Neuronal stem cell (in vitro differentiated cells): ENCODE measurements at regions not wholly inside any gene's neighbourhood (a gene's known extent, or its start where the extent isn't known, plus 50 kb on each side); places are given as distances from the start of the nearest gene placed in this dataset.

Source experiments
- DNase-seq: peaks from one replicate; pipeline ENCODE4 v3.0.0-alpha.2; 2013; ENCODE audit warnings: low spot score
- H2AFZ ChIP-seq: one replicate; pipeline ENCODE4 v1.6.1; 2013; ENCODE audit warnings: mild to moderate bottlenecking, low read length, inconsistent platforms
- H2AK5ac ChIP-seq: 2 replicates; pipeline ENCODE4 v1.6.1; 2013; ENCODE audit warnings: low read depth, mild to moderate bottlenecking, inconsistent platforms, low read length, moderate library complexity, mixed read lengths
- H2BK120ac ChIP-seq: 2 replicates; pipeline ENCODE4 v1.6.1; 2013; ENCODE audit warnings: low read depth, mild to moderate bottlenecking, inconsistent platforms, low read length, moderate library complexity, mixed read lengths
- H2BK12ac ChIP-seq: one replicate; pipeline ENCODE4 v1.6.1; 2013; ENCODE audit warnings: low read length, inconsistent platforms
- H2BK15ac ChIP-seq: 2 replicates; pipeline ENCODE4 v1.6.1; 2013; ENCODE audit warnings: mild to moderate bottlenecking, low read length, inconsistent platforms, mixed read lengths
- H2BK5ac ChIP-seq: one replicate; pipeline ENCODE4 v1.6.1; 2013; ENCODE audit warnings: inconsistent platforms, mild to moderate bottlenecking, low read length, moderate library complexity
- H3K14ac ChIP-seq: one replicate; pipeline ENCODE4 v1.6.1; 2013; ENCODE audit warnings: low read length, inconsistent platforms
- H3K18ac ChIP-seq: 2 replicates; pipeline ENCODE4 v1.6.1; 2013; ENCODE audit warnings: low read length, inconsistent platforms
- H3K23ac ChIP-seq: 2 replicates; pipeline ENCODE4 v1.6.1; 2013; ENCODE audit warnings: low read depth, mild to moderate bottlenecking, mixed read lengths, low read length, inconsistent platforms; ENCODE audit not compliant: poor library complexity
- H3K27ac ChIP-seq: replicated peaks from 3 replicates; pipeline ENCODE4 v1.5.1; 2013; ENCODE audit warnings: low read length, inconsistent platforms
- H3K27me3 ChIP-seq, 3 experiments: 2 replicates each; pipeline ENCODE4 v1.6.1; 2013; ENCODE audit warnings: low read length in 3 of 3, mild to moderate bottlenecking in 2 of 3, inconsistent platforms in 1 of 3, low read depth in 1 of 3, mixed read lengths in 1 of 3, moderate library complexity in 1 of 3; ENCODE audit not compliant: control insufficient read depth in 3 of 3, insufficient read depth in 3 of 3
- H3K36me3 ChIP-seq, 2 donors: replicated peaks in 1 of 2; 2 replicates each; pipeline ENCODE4 v1.6.1; 2013; ENCODE audit warnings: low read length in 2 of 2; ENCODE audit not compliant: control insufficient read depth in 2 of 2, insufficient read depth in 2 of 2
- H3K4ac ChIP-seq: 2 replicates; pipeline ENCODE4 v1.6.1; 2013; ENCODE audit warnings: inconsistent platforms, mild to moderate bottlenecking, low read length, moderate library complexity
- H3K4me1 ChIP-seq, 2 donors: 1 replicate in 1 of 2; 2 replicates in 1 of 2; pipeline ENCODE4 v1.6.1; 2013; ENCODE audit warnings: low read length in 2 of 2, low read depth in 1 of 2; ENCODE audit not compliant: control insufficient read depth in 2 of 2, insufficient read depth in 1 of 2
- H3K4me2 ChIP-seq: one replicate; pipeline ENCODE4 v1.6.1; 2013; ENCODE audit warnings: mild to moderate bottlenecking, low read length, inconsistent platforms; ENCODE audit not compliant: insufficient read depth, poor library complexity, severe bottlenecking
- H3K4me3 ChIP-seq, 2 donors: 2 replicates each; pipeline ENCODE4 v1.5.1; 2013; ENCODE audit warnings: low read length in 2 of 2, mild to moderate bottlenecking in 2 of 2, inconsistent platforms in 1 of 2, moderate library complexity in 1 of 2
- H3K79me1 ChIP-seq: one replicate; pipeline ENCODE4 v1.6.1; 2013; ENCODE audit warnings: low read depth, mild to moderate bottlenecking, inconsistent platforms, low read length, moderate library complexity
- H3K9ac ChIP-seq: one replicate; pipeline ENCODE4 v1.6.1; 2013; ENCODE audit warnings: mild to moderate bottlenecking, low read depth, low read length, inconsistent platforms; ENCODE audit not compliant: poor library complexity
- H3K9me3 ChIP-seq, 2 donors: replicated peaks in 1 of 2; 2 replicates each; pipeline versions ENCODE3 to v1.6.1; 2013; ENCODE audit warnings: low read length in 2 of 2, mild to moderate bottlenecking in 2 of 2, inconsistent platforms in 1 of 2, low read depth in 1 of 2, mixed read lengths in 1 of 2, moderate library complexity in 1 of 2; ENCODE audit not compliant: control insufficient read depth in 2 of 2, insufficient read depth in 1 of 2
- H4K8ac ChIP-seq: one replicate; pipeline ENCODE4 v1.6.1; 2013; ENCODE audit warnings: low read depth, mild to moderate bottlenecking, inconsistent platforms, low read length, moderate library complexity
- H4K91ac ChIP-seq: one replicate; pipeline ENCODE4 v1.6.1; 2013; ENCODE audit warnings: low read length, low read depth, mild to moderate bottlenecking, inconsistent platforms; ENCODE audit not compliant: poor library complexity
- WGBS, 2 donors: extraction: QIAGEN DNeasy Blood & Tissue Kit; methylation state at CpG; one replicate each; pipeline ENCODE4 v1.1.7; 2013; ENCODE audit warnings: missing lambda C conversion rate in 2 of 2, mixed read lengths in 1 of 2; ENCODE audit not compliant: insufficient read length in 2 of 2, insufficient replicate concordance in 1 of 2; ENCODE audit errors: extremely low coverage in 2 of 2; 5-methylcytosine and 5-hydroxymethylcytosine counted together

- no peak overlapping the region for H2BK15ac ChIP-seq
- no CpG with 5 or more reads among the region's 14 CpGs for WGBS, 2 donors
- DNase-seq = no peak
- no peak overlapping the region for H4K91ac ChIP-seq
- peak overlapping the region; percentile 43 for H2AK5ac ChIP-seq
- peaks cover 0 to 6% of the 10 kb centered on the region in 2 donors for H3K4me1 ChIP-seq
- H3K9ac ChIP-seq = no peak overlapping the region
- no peak overlapping the region for H3K14ac ChIP-seq
- no peak overlapping the region for H2BK12ac ChIP-seq
- H3K4me3 ChIP-seq = no peak overlapping the region
- no peak overlapping the region for H4K8ac ChIP-seq
- H2AFZ ChIP-seq = no peak overlapping the region
- peak overlapping the region; percentile 4 for H2BK5ac ChIP-seq
- H2BK120ac ChIP-seq = no peak overlapping the region
- H3K18ac ChIP-seq = peak overlapping the region; percentile 88
- H3K36me3 ChIP-seq = no peaks in the 10 kb centered on the region
- no peak overlapping the region for H3K4ac ChIP-seq
- no peaks in the 10 kb centered on the region for H3K9me3 ChIP-seq
- no peaks in the 10 kb centered on the region for H3K79me1 ChIP-seq
- no peak overlapping the region for H3K4me2 ChIP-seq
- no peak overlapping the region for H3K27ac ChIP-seq
- no peak overlapping the region for H3K23ac ChIP-seq
- H3K27me3 ChIP-seq = no peaks in the 10 kb centered on the region
Measured at GRCh38 chr12:114868995-114869834, 185.2 kb upstream of the TBX3 start.

- peaks cover 0 to 6% of the 10 kb centered on the region in 2 donors for H3K4me1 ChIP-seq
- H3K4ac ChIP-seq = no peak overlapping the region
- H3K9ac ChIP-seq = no peak overlapping the region
- no peak overlapping the region for H3K27ac ChIP-seq
- H4K8ac ChIP-seq = no peak overlapping the region
- H3K23ac ChIP-seq = no peak overlapping the region
- H2AK5ac ChIP-seq = no peak overlapping the region
- no peak overlapping the region for H3K4me2 ChIP-seq
- no peak overlapping the region for H2BK5ac ChIP-seq
- no peak overlapping the region for H2AFZ ChIP-seq
- H3K36me3 ChIP-seq = no peaks in the 10 kb centered on the region
- no peak overlapping the region for H2BK12ac ChIP-seq
- no peaks in the 10 kb centered on the region for H3K27me3 ChIP-seq
- no CpG with 5 or more reads among the region's 4 CpGs for WGBS, 2 donors
- DNase-seq = no peak
- no peak overlapping the region for H4K91ac ChIP-seq
- no peak overlapping the region for H3K18ac ChIP-seq
- no peaks in the 10 kb centered on the region for H3K79me1 ChIP-seq
- H3K14ac ChIP-seq = no peak overlapping the region
- H3K4me3 ChIP-seq = no peak overlapping the region
- H2BK120ac ChIP-seq = no peak overlapping the region
- no peak overlapping the region for H2BK15ac ChIP-seq
- H3K9me3 ChIP-seq = no peaks in the 10 kb centered on the region
Measured at GRCh38 chr12:114866331-114866730, 182.4 kb upstream of the TBX3 start.

GRCh38 chr12:114864837-114865551 lies 181.0 kb upstream of the TBX3 start:
- Histone ChIP-seq H2AK5ac (no peak overlapping the region), H4K8ac (no peak overlapping the region), H2BK12ac (no peak overlapping the region), H3K4me1 (peaks cover 0 to 6% of the 10 kb centered on the region in 2 donors), H3K23ac (no peak overlapping the region), H3K79me1 (no peaks in the 10 kb centered on the region), H2AFZ (no peak overlapping the region), H3K9me3 (no peaks in the 10 kb centered on the region), H3K27me3 (no peaks in the 10 kb centered on the region), H3K36me3 (no peaks in the 10 kb centered on the region), H3K4me3 (no peak overlapping the region), H3K9ac (no peak overlapping the region), H2BK5ac (no peak overlapping the region), H3K4me2 (peak overlapping the region; percentile 14), H3K14ac (no peak overlapping the region), H3K27ac (peak overlapping the region; percentile 57), H2BK15ac (no peak overlapping the region), H2BK120ac (no peak overlapping the region), H3K18ac (no peak overlapping the region), H3K4ac (no peak overlapping the region), H4K91ac (no peak overlapping the region)
- no CpG with 5 or more reads among the region's 12 CpGs for WGBS, 2 donors
- DNase-seq = peak; percentile 40

- Histone ChIP-seq H3K4me1 (peaks cover 0 to 6% of the 10 kb centered on the region in 2 donors), H3K18ac (peak overlapping the region; percentile 40), H3K4me3 (no peak overlapping the region), H4K91ac (no peak overlapping the region), H3K27me3 (no peaks in the 10 kb centered on the region), H3K23ac (no peak overlapping the region), H2BK120ac (no peak overlapping the region), H3K9me3 (no peaks in the 10 kb centered on the region), H3K9ac (no peak overlapping the region), H2BK12ac (no peak overlapping the region), H2AK5ac (no peak overlapping the region), H2BK5ac (no peak overlapping the region), H3K36me3 (no peaks in the 10 kb centered on the region), H3K27ac (no peak overlapping the region), H2AFZ (no peak overlapping the region), H3K79me1 (no peaks in the 10 kb centered on the region), H3K4ac (no peak overlapping the region), H3K4me2 (no peak overlapping the region), H2BK15ac (no peak overlapping the region), H4K8ac (no peak overlapping the region), H3K14ac (no peak overlapping the region)
- DNase-seq = no peak
- no CpG with 5 or more reads among the region's 12 CpGs for WGBS, 2 donors
Measured at GRCh38 chr12:114863911-114864310, 179.9 kb upstream of the TBX3 start.
